Activated T-cell treated with anti-CD3 and anti-CD28 coated beads for 1 hour (primary cell): ENCODE measurements at regions not wholly inside any gene's neighbourhood (a gene's known extent, or its start where the extent isn't known, plus 50 kb on each side); places are given as distances from the start of the nearest gene placed in this dataset.

Experiments
- DNase-seq: peaks from one replicate; pipeline ENCODE4 v3.0.0-alpha.2; 2020; ENCODE audit warnings: low read depth

DNA sequence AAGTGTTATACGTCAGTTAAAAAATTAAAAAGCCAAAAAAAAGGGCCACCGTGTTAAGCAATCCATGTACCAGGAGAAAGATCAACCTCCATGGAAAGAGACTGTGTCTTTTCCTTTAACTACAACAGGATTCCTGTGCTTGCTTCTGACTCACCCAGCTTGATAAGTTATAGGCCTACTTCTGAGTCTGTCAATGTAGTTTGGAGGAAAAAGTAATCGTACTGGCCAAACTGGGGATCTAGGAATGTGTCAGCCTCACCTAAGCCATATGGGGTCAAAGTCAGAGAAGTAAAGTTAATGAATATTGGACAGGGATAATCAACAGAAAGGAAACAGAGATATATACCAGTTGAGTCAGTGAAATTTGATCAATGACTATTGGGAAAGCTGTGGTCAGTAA lies 470.8 kb upstream of the SLIT2 start:
- DNase-seq = no peak

GRCh38 chr4:19776929-19777328 lies 474.8 kb upstream of the SLIT2 start:
- DNase-seq = no peak

DNA sequence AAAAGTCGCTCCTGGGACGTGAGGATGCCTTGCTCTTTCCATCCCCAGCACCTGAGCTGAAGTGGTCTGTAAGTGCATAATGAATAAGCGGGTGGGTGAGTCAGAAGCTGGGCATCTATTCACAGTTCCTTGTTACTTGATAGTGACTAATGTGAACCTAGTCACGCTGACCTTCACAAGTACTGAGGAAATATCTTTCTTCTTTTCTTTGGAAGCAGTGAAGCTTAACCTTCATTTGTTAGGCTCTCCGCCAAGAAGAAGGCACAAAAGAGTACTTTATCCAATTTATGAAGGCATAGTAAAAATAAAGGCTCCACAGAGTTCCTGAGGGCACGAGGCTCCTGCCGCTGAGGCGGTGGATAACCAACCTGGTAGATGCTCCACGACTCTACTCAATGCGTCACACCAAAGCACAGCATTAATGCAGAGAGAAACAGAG lies 475.7 kb upstream of the SLIT2 start:
- DNase-seq = no peak

DNA sequence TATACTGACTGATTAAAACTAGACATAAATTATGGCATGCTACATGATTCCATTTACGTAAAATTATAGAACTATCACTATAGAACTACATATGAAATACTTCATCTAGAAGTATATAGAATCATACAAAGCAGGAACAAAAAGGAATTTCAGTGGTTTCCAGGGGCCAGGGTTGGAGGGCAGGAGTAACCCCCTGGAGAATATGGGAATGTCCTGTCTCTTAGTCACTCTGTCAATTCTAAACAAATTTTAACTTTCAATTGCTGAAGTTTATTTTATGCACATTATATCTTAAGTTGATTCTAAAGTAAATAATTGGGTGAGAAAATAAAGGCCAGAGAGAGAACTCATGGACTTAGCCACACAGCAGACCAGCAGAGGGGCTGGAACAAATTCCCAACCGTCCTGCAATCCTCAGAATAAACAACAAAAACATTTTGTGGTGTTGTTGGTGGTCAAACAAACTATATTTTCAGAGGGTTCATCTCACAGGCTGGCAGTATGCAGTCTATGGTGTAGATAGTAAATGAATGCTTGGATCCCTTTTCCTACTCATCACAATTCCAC lies 476.9 kb upstream of the SLIT2 start:
- no peak for DNase-seq

GRCh38 chr4:19772581-19772980 lies 479.1 kb upstream of the SLIT2 start:
- DNase-seq = no peak

GRCh38 chr4:19756661-19757060 lies 495.0 kb upstream of the SLIT2 start:
- DNase-seq = no peak

GRCh38 chr4:19752599-19752998 lies 499.1 kb upstream of the SLIT2 start:
- DNase-seq = no peak

DNA sequence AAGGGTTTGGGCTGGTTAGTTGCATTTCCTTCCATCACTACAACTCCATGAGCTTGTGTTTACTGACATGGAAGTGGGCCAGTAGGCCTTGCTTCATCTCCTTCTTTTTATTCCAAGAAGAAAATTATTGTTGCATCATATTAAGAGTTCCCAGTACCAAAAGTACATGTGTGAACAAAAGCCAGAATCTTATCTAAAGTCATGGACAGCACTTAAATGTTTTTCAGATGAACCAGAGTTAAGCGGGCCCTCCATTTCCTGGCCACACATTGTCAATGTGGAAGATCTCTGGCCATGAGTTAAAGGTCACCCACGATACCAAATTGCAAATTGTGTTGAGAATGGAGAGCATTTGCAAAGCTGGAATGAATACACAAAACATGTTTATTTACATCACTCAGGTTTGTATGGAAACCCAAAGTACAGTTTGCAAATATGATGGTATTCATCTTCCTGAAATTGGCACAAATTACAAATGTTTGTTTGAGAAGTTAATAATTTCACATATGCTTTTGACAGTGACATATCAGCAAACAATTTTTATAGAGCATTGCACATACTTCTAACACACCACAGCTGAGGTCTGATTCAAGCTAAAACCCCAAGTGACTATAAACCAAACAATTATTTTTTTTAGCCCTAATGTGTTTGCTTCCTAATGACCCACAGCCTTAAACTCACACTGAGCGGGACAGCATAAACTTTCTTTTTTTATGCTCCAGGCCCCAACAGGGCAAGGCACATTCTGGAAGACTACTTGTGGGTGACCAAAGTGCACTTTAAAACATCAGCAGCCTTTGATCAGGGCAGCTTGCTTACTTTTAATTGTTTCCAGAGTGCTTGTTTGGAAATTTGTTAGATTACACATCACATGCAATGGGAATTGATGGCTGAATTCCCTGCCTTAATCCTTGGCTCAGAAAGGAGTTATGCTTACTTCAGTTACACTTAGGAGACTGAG lies 502.9 kb upstream of the SLIT2 start:
- no peak for DNase-seq

DNA sequence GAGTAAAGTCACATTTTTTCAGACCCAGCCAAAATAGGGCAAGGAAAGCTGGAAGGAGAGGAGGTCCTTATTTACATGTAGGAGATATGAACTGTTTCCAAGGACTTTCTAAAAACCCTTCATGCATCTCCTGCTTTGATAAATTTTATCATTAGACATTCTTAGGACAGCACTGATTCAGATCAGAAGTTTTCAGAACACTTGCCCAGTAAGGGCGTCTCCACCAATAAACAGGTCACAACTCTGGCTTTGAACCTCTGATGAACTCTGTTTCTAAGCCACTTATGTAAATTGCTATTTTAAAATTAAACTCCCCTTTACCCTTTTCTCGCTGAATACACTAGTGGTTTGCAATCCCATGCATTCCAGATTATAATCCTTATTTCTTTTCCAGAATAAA lies 505.3 kb upstream of the SLIT2 start:
- DNase-seq = no peak

DNA sequence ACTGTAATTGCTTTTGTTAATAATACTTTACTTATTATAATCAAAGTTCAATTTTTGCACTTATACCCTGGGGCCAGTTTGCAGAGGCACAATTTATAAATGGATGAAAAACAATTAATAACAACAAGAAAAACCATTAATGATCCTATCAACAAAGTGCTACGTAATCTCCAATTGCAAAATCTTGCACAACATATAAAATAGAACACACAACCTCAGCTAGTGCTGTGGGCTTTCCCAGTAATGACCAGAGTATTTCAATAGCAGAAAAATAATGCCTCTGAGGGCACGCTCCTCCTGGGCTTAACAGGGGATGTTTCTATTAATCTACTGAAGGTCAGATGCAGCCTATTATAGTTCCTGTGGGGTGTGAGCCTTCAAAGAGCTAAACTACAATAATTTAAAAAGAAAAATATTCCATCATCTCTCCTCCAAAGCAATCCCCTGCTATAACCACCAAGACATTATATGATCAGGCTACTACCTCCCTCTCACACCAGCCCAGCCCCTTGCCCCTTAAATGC lies 508.5 kb upstream of the SLIT2 start:
- DNase-seq = no peak

- no peak for DNase-seq
Measured at GRCh38 chr4:19739101-19739651, 512.5 kb upstream of the SLIT2 start.

GRCh38 chr4:19736968-19737756 lies 514.5 kb upstream of the SLIT2 start:
- no peak for DNase-seq

DNA sequence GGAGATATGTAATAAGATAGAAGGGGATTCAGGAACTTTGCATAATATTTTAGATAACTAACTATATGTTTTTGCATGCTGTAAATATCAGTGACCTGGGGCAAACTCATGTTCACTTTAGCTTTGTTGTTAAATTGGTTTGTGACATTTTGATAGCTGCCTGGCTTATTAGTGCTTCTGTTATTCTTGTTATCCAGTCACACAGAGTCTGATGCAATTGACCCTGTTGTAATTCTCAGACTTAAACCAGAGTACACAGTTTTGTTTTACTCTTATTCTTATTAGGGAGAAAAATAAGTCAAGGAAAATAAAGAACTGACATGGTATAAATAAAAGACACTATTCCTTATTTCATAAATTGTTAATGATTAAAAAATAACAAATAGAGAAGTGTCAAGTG lies 516.7 kb upstream of the SLIT2 start:
- DNase-seq = no peak

DNA sequence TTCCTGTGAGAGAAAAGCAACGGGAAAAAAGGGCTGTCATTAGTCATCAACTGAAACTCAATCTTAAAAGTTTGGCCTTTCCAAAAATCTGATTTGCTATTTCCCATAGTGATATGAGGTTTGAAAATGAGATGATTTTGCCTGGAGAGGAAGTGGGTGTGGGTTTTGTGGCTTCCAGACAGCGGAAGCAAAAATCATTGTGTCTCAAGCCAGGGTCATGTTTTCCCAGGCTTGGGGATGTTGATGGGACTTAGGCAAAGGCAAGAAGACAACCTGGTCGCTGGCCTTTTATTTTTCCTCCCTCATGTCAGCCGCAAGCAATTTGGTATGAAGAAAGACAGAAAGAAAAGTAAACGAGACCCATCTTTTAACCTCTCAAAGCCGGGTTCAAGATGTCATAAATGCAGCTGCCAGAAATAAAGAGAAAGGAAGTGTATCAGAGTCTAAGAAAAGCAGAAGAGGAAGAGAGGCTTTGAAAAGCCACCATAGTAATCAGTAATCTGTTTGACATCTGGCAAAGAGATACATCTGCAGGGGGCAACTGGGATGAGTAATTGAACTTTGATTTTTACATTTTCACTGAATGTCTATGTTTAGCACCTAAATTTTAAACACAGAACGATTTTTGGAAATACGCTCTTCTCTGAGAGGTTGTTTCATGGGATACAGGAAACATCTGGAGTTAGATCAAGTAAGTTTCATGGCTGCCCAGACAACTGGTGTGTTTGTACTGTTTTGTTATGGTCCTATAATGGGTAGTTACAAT lies 521.6 kb upstream of the SLIT2 start:
- DNase-seq = no peak

DNA sequence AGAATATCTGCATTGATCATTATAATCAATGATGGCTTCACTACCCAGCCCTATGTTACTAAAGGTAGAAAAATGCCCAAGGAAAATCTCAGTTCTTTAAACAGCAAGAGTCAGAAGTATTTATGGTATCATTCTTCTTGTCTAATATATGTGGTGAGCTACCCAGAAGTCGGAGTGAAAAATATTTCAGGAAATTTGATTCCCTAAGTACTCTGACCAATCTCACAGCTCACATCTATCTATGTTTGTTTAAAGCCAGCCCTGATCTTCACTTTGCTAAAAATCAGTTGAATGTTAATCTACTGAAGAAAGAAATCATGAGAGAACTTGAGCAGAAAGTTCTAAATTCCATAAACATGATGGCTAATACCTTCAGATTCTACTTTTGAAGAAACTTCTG lies 522.9 kb upstream of the SLIT2 start:
- DNase-seq = no peak

DNA sequence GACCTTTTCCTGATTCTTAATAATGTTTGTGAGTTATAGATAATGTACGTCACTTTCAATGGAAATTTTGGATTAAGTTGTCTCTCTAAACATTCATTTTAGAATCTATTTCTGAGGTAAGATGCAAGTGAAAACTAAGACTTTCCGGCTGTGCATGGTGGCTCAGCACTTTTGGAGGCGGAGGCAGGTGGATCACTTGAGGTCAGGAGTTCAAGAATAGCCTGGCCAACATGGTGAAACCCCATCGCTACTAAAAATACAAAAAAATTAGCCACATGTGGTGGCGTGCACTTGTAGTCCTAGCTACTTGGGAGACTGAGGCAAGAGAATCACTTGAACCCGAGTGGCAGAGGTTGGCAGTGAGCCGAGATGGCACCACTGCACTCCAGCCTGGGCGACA lies 524.6 kb upstream of the SLIT2 start:
- no peak for DNase-seq

- DNase-seq = no peak
Measured at GRCh38 chr4:19725130-19725529, 526.6 kb upstream of the SLIT2 start.

DNA sequence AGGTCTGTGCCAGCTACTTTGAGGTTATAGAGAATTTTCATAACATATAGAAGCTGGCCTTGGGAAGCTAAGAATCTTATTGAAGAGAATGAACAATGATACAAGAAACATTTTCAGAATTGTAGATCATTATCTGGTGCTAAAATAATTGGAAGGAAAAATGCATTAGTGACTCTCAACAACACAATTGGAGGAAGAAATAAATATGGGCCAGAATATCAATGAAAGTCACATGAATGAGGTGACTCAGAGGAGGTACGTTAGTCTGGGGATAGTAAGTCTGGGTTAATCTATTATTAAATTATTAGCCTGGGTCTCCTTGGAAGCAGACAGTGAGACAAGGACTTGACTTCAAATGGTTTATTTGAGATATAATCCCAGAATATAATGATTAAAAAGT lies 529.3 kb upstream of the SLIT2 start:
- no peak for DNase-seq

- no peak for DNase-seq
Measured at GRCh38 chr4:19721587-19721986, 530.1 kb upstream of the SLIT2 start.

DNA sequence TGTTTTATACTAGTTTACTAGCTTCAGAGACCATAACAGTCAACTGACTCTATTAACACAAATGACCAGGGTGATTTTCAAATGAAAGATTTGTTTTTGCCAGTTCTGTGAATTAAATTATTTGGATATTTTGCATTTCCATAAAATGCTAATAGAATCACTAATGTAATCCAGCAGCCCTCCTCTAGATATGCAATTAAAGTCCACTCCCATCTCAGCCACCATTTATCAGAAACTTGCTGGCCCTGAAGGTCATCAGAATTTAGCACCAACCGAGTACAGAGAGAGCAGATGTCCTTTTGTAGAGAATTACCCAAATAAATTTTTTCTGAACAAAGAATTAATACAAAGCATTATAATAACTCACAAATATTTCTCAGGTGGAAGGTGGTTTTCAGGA lies 531.1 kb upstream of the SLIT2 start:
- no peak for DNase-seq

- no peak for DNase-seq
Measured at GRCh38 chr4:19720190-19720589, 531.5 kb upstream of the SLIT2 start.

- no peak for DNase-seq
Measured at GRCh38 chr4:19711871-19712270, 539.8 kb upstream of the SLIT2 start.
